Chondrocyte (in vitro differentiated cells): ENCODE measurements at regions not wholly inside any gene's neighbourhood (a gene's known extent, or its start where the extent isn't known, plus 50 kb on each side); places are given as distances from the start of the nearest gene placed in this dataset.

Source experiments
- DNase-seq: peaks from one replicate; pipeline ENCODE4 v3.0.0; 2021; ENCODE audit warnings: mixed read lengths, low spot score
- H3K27ac Mint-ChIP-seq: one replicate; pipeline ENCODE4 v1.8.0; 2021; ENCODE audit warnings: mild to moderate bottlenecking, moderate library complexity, mixed read lengths; ENCODE audit not compliant: unreplicated experiment
- H3K27me3 Mint-ChIP-seq: 2 replicates; pipeline ENCODE4 v1.8.0; 2021; ENCODE audit warnings: low read depth, mixed read lengths
- H3K36me3 Mint-ChIP-seq: 2 replicates; pipeline ENCODE4 v1.8.0; 2021; ENCODE audit warnings: low read depth, mixed read lengths
- H3K4me1 Mint-ChIP-seq: 2 replicates; pipeline ENCODE4 v1.8.0; 2021; ENCODE audit warnings: low read depth, mild to moderate bottlenecking, mixed read lengths
- H3K4me3 Mint-ChIP-seq: one replicate; pipeline ENCODE4 v1.8.0; 2021; ENCODE audit warnings: mild to moderate bottlenecking, moderate library complexity, mixed read lengths; ENCODE audit not compliant: unreplicated experiment
- H3K9me3 Mint-ChIP-seq: 2 replicates; pipeline ENCODE4 v1.8.0; 2021; ENCODE audit warnings: low read depth, mixed read lengths
- CTCF ChIP-seq: fragments of 200-600 bp; sonication (generic); IDR thresholded peaks from 2 replicates; pipeline ENCODE4 v1.5.0; 2021; ENCODE audit warnings: antibody characterized with exemption, mild to moderate bottlenecking, moderate library complexity

GRCh38 chr5:161078793-161079192 lies 226.8 kb upstream of the ATP10B start:
- no peak overlapping the region for H3K27ac Mint-ChIP-seq
- no peak for TF ChIP-seq CTCF
- H3K36me3 Mint-ChIP-seq: no peaks in the 10 kb centered on the region
- peaks cover 5% of the 10 kb centered on the region for H3K9me3 Mint-ChIP-seq
- no peak for DNase-seq
- H3K4me1 Mint-ChIP-seq: no peaks in the 10 kb centered on the region
- H3K27me3 Mint-ChIP-seq: no peaks in the 10 kb centered on the region
- no peak overlapping the region for H3K4me3 Mint-ChIP-seq

GRCh38 chr5:161077936-161078545 lies 226.0 kb upstream of the ATP10B start:
- Mint-ChIP-seq H3K9me3 (peaks cover 5% of the 10 kb centered on the region), H3K4me3 (no peak overlapping the region), H3K36me3 (no peaks in the 10 kb centered on the region), H3K27me3 (no peaks in the 10 kb centered on the region), H3K27ac (no peak overlapping the region), H3K4me1 (no peaks in the 10 kb centered on the region)
- no peak for TF ChIP-seq CTCF
- no peak for DNase-seq

- Mint-ChIP-seq H3K4me3 (no peak overlapping the region), H3K4me1 (no peaks in the 10 kb centered on the region), H3K36me3 (no peaks in the 10 kb centered on the region), H3K9me3 (peaks cover 5% of the 10 kb centered on the region), H3K27me3 (no peaks in the 10 kb centered on the region), H3K27ac (no peak overlapping the region)
- no peak for TF ChIP-seq CTCF
- DNase-seq: no peak
Measured at GRCh38 chr5:161077496-161077895, 225.5 kb upstream of the ATP10B start.

GRCh38 chr5:161064781-161065180 lies 212.8 kb upstream of the ATP10B start:
- Mint-ChIP-seq H3K27me3 (no peaks in the 10 kb centered on the region), H3K27ac (no peak overlapping the region), H3K36me3 (no peaks in the 10 kb centered on the region), H3K4me3 (no peak overlapping the region), H3K4me1 (no peaks in the 10 kb centered on the region), H3K9me3 (peaks cover 3% of the 10 kb centered on the region)
- TF ChIP-seq CTCF: no peak
- no peak for DNase-seq

GRCh38 chr5:161064297-161064696 lies 212.3 kb upstream of the ATP10B start:
- Mint-ChIP-seq H3K4me1 (no peaks in the 10 kb centered on the region), H3K4me3 (no peak overlapping the region), H3K27me3 (no peaks in the 10 kb centered on the region), H3K36me3 (no peaks in the 10 kb centered on the region), H3K27ac (no peak overlapping the region), H3K9me3 (no peaks in the 10 kb centered on the region)
- DNase-seq: no peak
- no peak for TF ChIP-seq CTCF
